ENCODE measurements at regions not wholly inside any gene's neighbourhood (a gene's known extent, or its start where the extent isn't known, plus 50 kb on each side); places are given as distances from the start of the nearest gene placed in this dataset.

DNA sequence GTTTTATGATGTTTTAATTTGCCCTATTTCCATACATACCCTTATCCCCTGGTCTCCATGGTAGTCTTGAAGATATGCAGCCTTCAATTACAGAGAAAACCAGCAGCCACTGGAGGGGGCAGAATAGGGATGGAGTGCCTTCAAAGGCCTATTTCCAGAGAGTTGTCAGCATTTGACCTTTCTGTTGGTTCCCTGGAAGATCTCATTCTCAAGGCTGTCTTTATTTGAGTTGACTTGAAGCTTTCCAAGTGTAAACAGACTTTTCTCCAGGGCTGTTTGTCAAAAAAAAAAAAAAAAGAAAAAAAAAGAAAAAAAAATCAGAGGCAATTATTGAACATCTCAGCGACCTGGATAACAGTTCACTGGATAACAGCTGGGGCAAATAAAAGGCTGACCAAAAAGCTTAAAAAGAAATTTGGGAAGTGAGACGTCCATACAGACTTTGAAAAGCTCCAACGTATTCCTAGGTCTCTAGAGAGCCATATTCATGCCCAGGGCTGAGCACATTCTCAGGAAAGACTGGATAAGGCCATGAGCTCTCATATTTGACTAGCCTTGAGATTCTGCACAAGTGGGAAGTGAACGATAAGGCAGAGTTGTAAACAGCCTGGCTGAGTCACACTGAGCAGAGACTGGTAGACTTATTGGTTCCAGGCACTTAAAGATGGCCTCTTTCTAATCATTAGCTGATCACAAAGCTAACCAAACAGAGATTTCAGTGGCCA, 126.6 kb downstream of the VAPA start:
- H3K36me3 Mint-ChIP-seq (ENCODE audit: low read depth) = no peaks in the 10 kb centered on the region
- ChIA-PET POLR2A (no interaction called here), CTCF (interaction anchor here (0.6 kb wide), 1 partner anchor 136 kb away, joined by 3 read pairs; no protein-coding TSS in a partner anchor)

GRCh38 chr18:10041180-10041579, 127.4 kb downstream of the VAPA start:
- POLR2A ChIA-PET = no interaction called here
- CTCF ChIA-PET = no interaction called here
- peaks cover 17 to 23% of the 10 kb centered on the region in 2 experiments for H3K9me3 ChIP-seq (ENCODE audit: control insufficient read depth in 1 of 2, insufficient read depth in 1 of 2, low read length in 2 of 2)

More for the DNA sequence above, 126.6 kb downstream of the VAPA start:
- Mint-ChIP-seq H3K9me3 (peaks cover 14% of the 10 kb centered on the region), H3K4me1 (ENCODE audit: low read depth) (no peaks in the 10 kb centered on the region), H3K4me3 (no peak overlapping the region), H3K27me3 (peaks cover 10% of the 10 kb centered on the region), H3K27ac (no peak overlapping the region)
- H3K27me3 ChIP-seq (ENCODE audit: control insufficient read depth in 1 of 2, insufficient read depth in 2 of 2, low read length in 2 of 2) = no peaks in the 10 kb centered on the region
- H3K4me1 ChIP-seq (ENCODE audit: insufficient read depth, low read length) = no peaks in the 10 kb centered on the region
- DNase-seq (no peak), ATAC-seq (ENCODE audit: poor library complexity) (no peak)
- H3K9me3 ChIP-seq (ENCODE audit: control insufficient read depth in 1 of 2, insufficient read depth in 1 of 2, low read length in 2 of 2) = peaks cover 14 to 23% of the 10 kb centered on the region in 2 experiments
- no peak overlapping the region for H3K27ac ChIP-seq (ENCODE audit: low read depth in 1 of 2, low read length in 2 of 2)
- no peak overlapping the region for H3K4me3 ChIP-seq (ENCODE audit: low read length)
- intact Hi-C loops (cut with DNase I, micrococcal nuclease) = no loop called here
- no peaks in the 10 kb centered on the region for H3K36me3 ChIP-seq (ENCODE audit: insufficient read depth, low read length)
- no peak for TF ChIP-seq CTCF (IDR thresholded peaks at IDR 0.05)

GRCh38 chr18:10042492-10042891, 128.7 kb downstream of the VAPA start:
- ChIA-PET CTCF (no interaction called here), POLR2A (no interaction called here)
- Histone ChIP-seq H3K27me3 (ENCODE audit: control insufficient read depth in 1 of 2, insufficient read depth in 2 of 2, low read length in 2 of 2) (no peaks in the 10 kb centered on the region), H3K36me3 (ENCODE audit: insufficient read depth, low read length) (no peaks in the 10 kb centered on the region), H3K27ac (ENCODE audit: low read depth in 1 of 2, low read length in 2 of 2) (no peak overlapping the region), H3K4me1 (ENCODE audit: insufficient read depth, low read length) (no peaks in the 10 kb centered on the region), H3K4me3 (ENCODE audit: low read length) (no peak overlapping the region), H3K9me3 (ENCODE audit: control insufficient read depth in 1 of 2, insufficient read depth in 1 of 2, low read length in 2 of 2) (peaks cover 17 to 23% of the 10 kb centered on the region in 2 experiments)
- H3K4me3 Mint-ChIP-seq = no peak overlapping the region
- TF ChIP-seq CTCF (IDR thresholded peaks at IDR 0.05) = no peak
- H3K27me3 Mint-ChIP-seq = no peaks in the 10 kb centered on the region
- intact Hi-C loops (cut with DNase I, micrococcal nuclease) = no loop called here
- H3K4me1 Mint-ChIP-seq (ENCODE audit: low read depth) = no peaks in the 10 kb centered on the region
- H3K9me3 Mint-ChIP-seq = peaks cover 14% of the 10 kb centered on the region
- no peak for ATAC-seq (ENCODE audit: poor library complexity)
- H3K27ac Mint-ChIP-seq = no peak overlapping the region
- H3K36me3 Mint-ChIP-seq (ENCODE audit: low read depth) = no peaks in the 10 kb centered on the region
- DNase-seq = no peak

More at GRCh38 chr18:10041180-10041579, 127.4 kb downstream of the VAPA start:
- H3K4me1 Mint-ChIP-seq (ENCODE audit: low read depth) = no peaks in the 10 kb centered on the region
- Histone ChIP-seq H3K27me3 (ENCODE audit: control insufficient read depth in 1 of 2, insufficient read depth in 2 of 2, low read length in 2 of 2) (no peaks in the 10 kb centered on the region), H3K4me3 (ENCODE audit: low read length) (no peak overlapping the region), H3K36me3 (ENCODE audit: insufficient read depth, low read length) (no peaks in the 10 kb centered on the region), H3K4me1 (ENCODE audit: insufficient read depth, low read length) (no peaks in the 10 kb centered on the region), H3K27ac (ENCODE audit: low read depth in 1 of 2, low read length in 2 of 2) (no peak overlapping the region)
- no peak overlapping the region for H3K4me3 Mint-ChIP-seq
- ATAC-seq (ENCODE audit: poor library complexity) (no peak), DNase-seq (no peak)
- TF ChIP-seq CTCF (IDR thresholded peaks at IDR 0.05) = no peak
- peaks cover 14% of the 10 kb centered on the region for H3K9me3 Mint-ChIP-seq
- no peaks in the 10 kb centered on the region for H3K36me3 Mint-ChIP-seq (ENCODE audit: low read depth)
- H3K27me3 Mint-ChIP-seq = peaks cover 2% of the 10 kb centered on the region
- intact Hi-C loops (cut with DNase I, micrococcal nuclease) = no loop called here
- no peak overlapping the region for H3K27ac Mint-ChIP-seq
